ENCODE measurements at regions not wholly inside any gene's neighbourhood (a gene's known extent, or its start where the extent isn't known, plus 50 kb on each side); places are given as distances from the start of the nearest gene placed in this dataset.

GRCh38 chr1:60129911-60130310 lies 56.3 kb upstream of the C1orf87 start:
- Histone ChIP-seq H3K4me1 (ENCODE audit: control insufficient read depth in 2 of 3, insufficient read depth in 2 of 3, low read depth in 1 of 3, low read length in 3 of 3) (peaks cover 0 to 3% (median 0%) of the 10 kb centered on the region in 3 donors), H3K36me3 (ENCODE audit: control insufficient read depth in 2 of 3, insufficient read depth in 3 of 3, low read length in 3 of 3) (no peaks in the 10 kb centered on the region), H3K4me3 (ENCODE audit: low read length in 3 of 3) (no peak overlapping the region), H3K9me3 (ENCODE audit: control insufficient read depth in 2 of 3, insufficient read depth in 1 of 3, low read length in 3 of 3) (no peaks in the 10 kb centered on the region), H3K27ac (ENCODE audit: low read depth in 2 of 2, low read length in 2 of 2) (no peak overlapping the region), H3K9ac (ENCODE audit: low read length in 3 of 3) (no peak overlapping the region), H3K27me3 (ENCODE audit: control insufficient read depth, insufficient read depth, low read length) (no peaks in the 10 kb centered on the region)
- intact Hi-C loops (cut with DNase I), result no loop called here
- FAIRE-seq, result no peak
- no peak for DNase-seq
- TF ChIP-seq CTCF (IDR thresholded peaks at IDR 0.05; ENCODE audit: borderline replicate concordance, extremely low read depth, insufficient read depth), result no peak

GRCh38 chr1:60126723-60127122 lies 53.2 kb upstream of the C1orf87 start:
- TF ChIP-seq CTCF (IDR thresholded peaks at IDR 0.05; ENCODE audit: borderline replicate concordance, extremely low read depth, insufficient read depth), result peak; percentile 28
- FAIRE-seq (no peak), DNase-seq (no peak)
- intact Hi-C loops (cut with DNase I), result no loop called here
- H3K9me3 ChIP-seq (ENCODE audit: control insufficient read depth in 2 of 3, insufficient read depth in 1 of 3, low read length in 3 of 3), result no peaks in the 10 kb centered on the region
- H3K4me1 ChIP-seq (ENCODE audit: control insufficient read depth in 2 of 3, insufficient read depth in 2 of 3, low read depth in 1 of 3, low read length in 3 of 3), result no peaks in the 10 kb centered on the region
- no peak overlapping the region for H3K27ac ChIP-seq (ENCODE audit: low read depth in 2 of 2, low read length in 2 of 2)
- no peaks in the 10 kb centered on the region for H3K36me3 ChIP-seq (ENCODE audit: control insufficient read depth in 2 of 3, insufficient read depth in 3 of 3, low read length in 3 of 3)
- H3K4me3 ChIP-seq (ENCODE audit: low read length in 3 of 3), result no peak overlapping the region
- H3K9ac ChIP-seq (ENCODE audit: low read length in 3 of 3), result no peak overlapping the region
- H3K27me3 ChIP-seq (ENCODE audit: control insufficient read depth, insufficient read depth, low read length), result no peaks in the 10 kb centered on the region
